Neural cell (in vitro differentiated cells): ENCODE measurements at regions not wholly inside any gene's neighbourhood (a gene's known extent, or its start where the extent isn't known, plus 50 kb on each side); places are given as distances from the start of the nearest gene placed in this dataset.

Experiments
- H2AFZ ChIP-seq: fragments of 200-600, 300-800 bp; sonication (generic), shearing (Covaris generic); 2 replicates; pipeline ENCODE4 v1.6.0; 2014; ENCODE audit warnings: low read depth, mild to moderate bottlenecking, antibody characterized with exemption, low read length, moderate library complexity
- H3F3A ChIP-seq: fragments of 200-600 bp; shearing (Covaris generic); 2 replicates; pipeline ENCODE4 v1.6.1; 2016; ENCODE audit warnings: mild to moderate bottlenecking, moderate library complexity, mixed read lengths, antibody characterized with exemption, low read length; ENCODE audit not compliant: insufficient read depth, poor library complexity, severe bottlenecking
- H3K27ac ChIP-seq: fragments of 200-600, 300-800 bp; sonication (generic), shearing (Covaris generic); 2 replicates; pipeline ENCODE4 v1.5.1; 2014; ENCODE audit warnings: mild to moderate bottlenecking, low read length, moderate library complexity
- H3K27me3 ChIP-seq: fragments of 300-800, 200-600 bp; sonication (generic), shearing (Covaris generic); 2 replicates; pipeline ENCODE4 v1.6.0; 2014; ENCODE audit warnings: mild to moderate bottlenecking, low read depth, low read length, moderate library complexity; ENCODE audit not compliant: insufficient read depth
- H3K36me3 ChIP-seq: fragments of 300-800, 200-600 bp; sonication (generic), shearing (Covaris generic); 2 replicates; pipeline ENCODE4 v1.5.1; 2014; ENCODE audit warnings: mild to moderate bottlenecking, antibody characterized with exemption, low read length, moderate library complexity; ENCODE audit not compliant: insufficient read depth
- H3K4me2 ChIP-seq: fragments of 300-800, 200-600 bp; sonication (generic), shearing (Covaris generic); 2 replicates; pipeline ENCODE4 v1.6.0; 2014; ENCODE audit warnings: mild to moderate bottlenecking, low read length
- H3K4me3 ChIP-seq: fragments of 300-800, 200-600 bp; sonication (generic), shearing (Covaris generic); 2 replicates; pipeline ENCODE4 v1.5.1; 2014; ENCODE audit warnings: mild to moderate bottlenecking, low read length, moderate library complexity
- H3K79me2 ChIP-seq: fragments of 200-600 bp; shearing (Covaris generic); replicated peaks from 2 replicates; pipeline ENCODE4 v1.6.0; 2014; ENCODE audit warnings: mild to moderate bottlenecking, low read length, moderate library complexity; ENCODE audit not compliant: insufficient read depth
- H3K9ac ChIP-seq: fragments of 300-800, 200-600 bp; sonication (generic), shearing (Covaris generic); 2 replicates; pipeline ENCODE4 v1.6.1; 2016; ENCODE audit warnings: mild to moderate bottlenecking, low read length, mixed read lengths
- H3K9me2 ChIP-seq: fragments of 200-600 bp; shearing (Covaris generic); 2 replicates; pipeline ENCODE4 v1.6.1; 2016; ENCODE audit warnings: mild to moderate bottlenecking, low read length, mixed read lengths; ENCODE audit not compliant: insufficient read depth
- H3K9me3 ChIP-seq: fragments of 200-600, 300-800 bp; sonication (generic), shearing (Covaris generic); 2 replicates; pipeline ENCODE4 v1.6.1; 2016; ENCODE audit warnings: mild to moderate bottlenecking, mixed run types, low read length, moderate library complexity, mixed read lengths
- H4K20me1 ChIP-seq: fragments of 200-600 bp; shearing (Covaris generic); 2 replicates; pipeline ENCODE4 v1.6.1; 2016; ENCODE audit warnings: mild to moderate bottlenecking, mixed run types; ENCODE audit not compliant: insufficient read depth
- CTCF ChIP-seq: fragments of 450-650 bp; IDR thresholded peaks from 2 replicates; pipeline ENCODE4 v1.5.1; 2014; ENCODE audit warnings: antibody characterized with exemption, mild to moderate bottlenecking, moderate library complexity; ENCODE audit not compliant: poor library complexity, severe bottlenecking
- EP300 ChIP-seq: fragments of 450-650 bp; conservative IDR thresholded peaks from 2 replicates; pipeline ENCODE4 v1.6.1; 2014; ENCODE audit warnings: antibody characterized with exemption, mild to moderate bottlenecking, moderate library complexity; ENCODE audit not compliant: poor library complexity, severe bottlenecking
- EZH2 ChIP-seq: fragments of 200-600, 300-800 bp; shearing (Covaris generic), sonication (generic); IDR thresholded peaks from 2 replicates; pipeline ENCODE4 v1.6.1; 2014; ENCODE audit warnings: antibody characterized with exemption, low read length, borderline replicate concordance, mild to moderate bottlenecking; ENCODE audit not compliant: insufficient read depth, poor library complexity, severe bottlenecking
- MXI1 ChIP-seq: fragments of 450-650 bp; conservative IDR thresholded peaks from 2 replicates; pipeline ENCODE4 v1.6.1; 2014; ENCODE audit warnings: antibody characterized with exemption, mild to moderate bottlenecking; ENCODE audit not compliant: poor library complexity, severe bottlenecking
- POLR2AphosphoS5 ChIP-seq: IDR thresholded peaks from 2 replicates; pipeline ENCODE4 v1.6.1; 2012
- RAD21 ChIP-seq: fragments of 450-650 bp; conservative IDR thresholded peaks from 2 replicates; pipeline ENCODE4 v1.6.1; 2014; ENCODE audit warnings: antibody characterized with exemption, mild to moderate bottlenecking, moderate library complexity
- REST ChIP-seq: IDR thresholded peaks from 2 replicates; pipeline ENCODE4 v1.6.1; 2012; ENCODE audit warnings: borderline replicate concordance
- SMC3 ChIP-seq: fragments of 450-650 bp; conservative IDR thresholded peaks from 2 replicates; pipeline ENCODE4 v1.6.1; 2014; ENCODE audit warnings: antibody characterized with exemption, mild to moderate bottlenecking, moderate library complexity; ENCODE audit not compliant: poor library complexity
- TAF1 ChIP-seq: IDR thresholded peaks from 2 replicates; pipeline ENCODE4 v1.6.1; 2012; ENCODE audit warnings: low read depth

- Histone ChIP-seq H3K4me2 (no peak overlapping the region), H3K79me2 (no peaks in the 10 kb centered on the region), H3F3A (no peaks in the 10 kb centered on the region), H3K36me3 (no peaks in the 10 kb centered on the region), H4K20me1 (no peaks in the 10 kb centered on the region), H2AFZ (no peak overlapping the region), H3K27ac (no peak overlapping the region), H3K9me2 (no peaks in the 10 kb centered on the region), H3K27me3 (no peaks in the 10 kb centered on the region), H3K4me3 (no peak overlapping the region), H3K9me3 (peaks cover 4% of the 10 kb centered on the region), H3K9ac (no peak overlapping the region)
- no peak for TF ChIP-seq MXI1
- no peak for TF ChIP-seq TAF1
- no peak for TF ChIP-seq POLR2AphosphoS5
- no peak for TF ChIP-seq EP300
- no peak for TF ChIP-seq RAD21
- no peak for TF ChIP-seq CTCF
- no peak for TF ChIP-seq REST
- no peak for TF ChIP-seq EZH2
- TF ChIP-seq SMC3 = no peak
Observed at GRCh38 chr13:90526711-90527110, 820.8 kb upstream of the MIR17HG start.

- H3K9ac ChIP-seq = no peak overlapping the region
- H3K27ac ChIP-seq = no peak overlapping the region
- H3K36me3 ChIP-seq = no peaks in the 10 kb centered on the region
- TF ChIP-seq POLR2AphosphoS5 (no peak), EZH2 (no peak), SMC3 (no peak), CTCF (no peak), TAF1 (no peak), REST (no peak), EP300 (no peak), MXI1 (no peak), RAD21 (no peak)
- no peaks in the 10 kb centered on the region for H4K20me1 ChIP-seq
- no peaks in the 10 kb centered on the region for H3F3A ChIP-seq
- H3K27me3 ChIP-seq = no peaks in the 10 kb centered on the region
- no peaks in the 10 kb centered on the region for H3K79me2 ChIP-seq
- no peak overlapping the region for H3K4me2 ChIP-seq
- H3K9me2 ChIP-seq = no peaks in the 10 kb centered on the region
- no peak overlapping the region for H3K4me3 ChIP-seq
- H3K9me3 ChIP-seq = no peaks in the 10 kb centered on the region
- no peak overlapping the region for H2AFZ ChIP-seq
Observed at GRCh38 chr13:90531744-90532143, 815.7 kb upstream of the MIR17HG start.
